AG09309 (cell line): ENCODE measurements at regions not wholly inside any gene's neighbourhood (a gene's known extent, or its start where the extent isn't known, plus 50 kb on each side); places are given as distances from the start of the nearest gene placed in this dataset.

Experiments
- DNase-seq: peaks from one replicate; pipeline ENCODE4 v3.0.0-alpha.2; 2010; ENCODE audit warnings: low read depth
- H3K4me3 ChIP-seq: 2 replicates; pipeline ENCODE4 v1.5.1; 2011; ENCODE audit warnings: mild to moderate bottlenecking, low read depth, low read length, moderate library complexity; ENCODE audit not compliant: control insufficient read depth
- CTCF ChIP-seq: IDR thresholded peaks from 2 replicates; pipeline ENCODE4 v1.5.1; 2011; ENCODE audit warnings: mild to moderate bottlenecking, low read depth, low read length, inconsistent platforms; ENCODE audit not compliant: insufficient read depth, control insufficient read depth; ENCODE audit errors: missing control alignments

GRCh38 chr6:90758741-90759140 lies 171.9 kb upstream of the MAP3K7 start:
- no peak for TF ChIP-seq CTCF
- DNase-seq, result no peak
- H3K4me3 ChIP-seq, result no peak overlapping the region

- TF ChIP-seq CTCF, result no peak
- H3K4me3 ChIP-seq, result no peak overlapping the region
- DNase-seq, result no peak
These were observed 167.2 kb upstream of the MAP3K7 start for GRCh38 chr6:90753820-90754643.

- TF ChIP-seq CTCF, result no peak
- H3K4me3 ChIP-seq, result no peak overlapping the region
- no peak for DNase-seq
These were observed 152.9 kb upstream of the MAP3K7 start for GRCh38 chr6:90739802-90740201.

GRCh38 chr6:90739339-90739738 lies 152.5 kb upstream of the MAP3K7 start:
- TF ChIP-seq CTCF, result no peak
- H3K4me3 ChIP-seq, result no peak overlapping the region
- DNase-seq, result no peak

- no peak for DNase-seq
- TF ChIP-seq CTCF, result no peak
- H3K4me3 ChIP-seq, result no peak overlapping the region
These were observed 143.3 kb upstream of the MAP3K7 start for GRCh38 chr6:90730151-90730673.

GRCh38 chr6:90729057-90729456 lies 142.2 kb upstream of the MAP3K7 start:
- no peak for TF ChIP-seq CTCF
- no peak overlapping the region for H3K4me3 ChIP-seq
- DNase-seq, result no peak
